Thyroid gland (tissue), 4 donors: ENCODE measurements at regions not wholly inside any gene's neighbourhood (a gene's known extent, or its start where the extent isn't known, plus 50 kb on each side); places are given as distances from the start of the nearest gene placed in this dataset.

ENCODE experiments used
- DNase-seq, 2 donors: peaks; one replicate each; pipeline ENCODE4 v3.0.0-alpha.2; 2019
- H3K27ac ChIP-seq, 3 donors: fragments of 200-600 bp; sonication (generic); 1 replicate in 2 of 3; 2 replicates in 1 of 3; pipeline ENCODE4 v1.5.1; 2016 to 2019; ENCODE audit warnings: mild to moderate bottlenecking in 1 of 3, moderate library complexity in 1 of 3
- H3K27me3 ChIP-seq: fragments of 200-600 bp; sonication (generic); one replicate; pipeline ENCODE4 v1.5.1; 2019
- H3K36me3 ChIP-seq, 2 donors: fragments of 200-600 bp; sonication (generic); one replicate each; pipeline ENCODE4 v1.5.1; 2016 to 2019
- H3K4me1 ChIP-seq, 2 donors: fragments of 200-600 bp; sonication (generic); one replicate each; pipeline ENCODE4 v1.5.1; 2017 to 2019
- H3K4me3 ChIP-seq, 3 donors: fragments of 200-600 bp; sonication (generic); replicated peaks in 1 of 3; 1 replicate in 2 of 3; 2 replicates in 1 of 3; pipeline ENCODE4 v1.5.1; 2016; ENCODE audit warnings: mild to moderate bottlenecking in 1 of 3
- H3K9me3 ChIP-seq: fragments of 200-600 bp; sonication (generic); one replicate; pipeline ENCODE4 v1.5.1; 2017
- CTCF ChIP-seq, 6 experiments: fragments of 200-600 bp in 3 of 6; fragments of 450-650 bp in 3 of 6; sonication (generic) in 3 of 6; IDR thresholded peaks; one replicate each; pipeline ENCODE4 v1.5.1; 2016 to 2019; ENCODE audit warnings: antibody characterized with exemption in 6 of 6, mild to moderate bottlenecking in 2 of 6, inconsistent platforms in 1 of 6, moderate library complexity in 1 of 6
- POLR2A ChIP-seq, 2 donors: fragments of 450-650 bp; IDR thresholded peaks; one replicate each; pipeline ENCODE4 v1.6.1; 2017; ENCODE audit warnings: antibody characterized with exemption in 2 of 2, mild to moderate bottlenecking in 2 of 2, moderate library complexity in 1 of 2
- WGBS, 2 donors: methylation state at CpG; one replicate each; pipeline ENCODE4 v1.1.5; 2017; 5-methylcytosine and 5-hydroxymethylcytosine counted together
- intact Hi-C: fragments of 100-400 bp; cut with DNase I; formaldehyde crosslinking; loops from one replicate; pipeline ENCODE4 v1.15.1; 2023

GRCh38 chr17:13333661-13334060 lies 268.1 kb downstream of the HS3ST3A1 start:
- Histone ChIP-seq H3K36me3 (no peaks in the 10 kb centered on the region), H3K9me3 (no peaks in the 10 kb centered on the region), H3K27me3 (no peaks in the 10 kb centered on the region), H3K4me3 (no peak overlapping the region), H3K4me1 (no peaks in the 10 kb centered on the region), H3K27ac (no peak overlapping the region)
- DNase-seq = no peak
- intact Hi-C loops = no loop called here
- TF ChIP-seq CTCF (IDR thresholded peaks at IDR 0.05) (no peak), POLR2A (IDR thresholded peaks at IDR 0.05) (no peak)
- WGBS, 2 donors = 92% methylated on average over 2 of the region's 2 CpGs

GRCh38 chr17:13332207-13332606 lies 269.5 kb downstream of the HS3ST3A1 start:
- TF ChIP-seq CTCF (IDR thresholded peaks at IDR 0.05) = no peak
- no peak for TF ChIP-seq POLR2A (IDR thresholded peaks at IDR 0.05)
- H3K9me3 ChIP-seq = no peaks in the 10 kb centered on the region
- intact Hi-C loops = no loop called here
- H3K27me3 ChIP-seq = no peaks in the 10 kb centered on the region
- WGBS, 2 donors = 93 to 99% methylated on average over 2 of the region's 2 CpGs
- DNase-seq = no peak
- H3K4me3 ChIP-seq = no peak overlapping the region
- H3K27ac ChIP-seq = no peak overlapping the region
- H3K36me3 ChIP-seq = no peaks in the 10 kb centered on the region
- no peaks in the 10 kb centered on the region for H3K4me1 ChIP-seq

- Histone ChIP-seq H3K36me3 (no peaks in the 10 kb centered on the region), H3K4me3 (no peak overlapping the region), H3K27me3 (no peaks in the 10 kb centered on the region), H3K27ac (no peak overlapping the region), H3K9me3 (no peaks in the 10 kb centered on the region), H3K4me1 (no peaks in the 10 kb centered on the region)
- WGBS, 2 donors = 94 to 98% methylated on average over 3 of the region's 3 CpGs
- DNase-seq = no peak
- intact Hi-C loops = no loop called here
- no peak for TF ChIP-seq POLR2A (IDR thresholded peaks at IDR 0.05)
- no peak for TF ChIP-seq CTCF (IDR thresholded peaks at IDR 0.05)
These were observed 272.3 kb downstream of the HS3ST3A1 start for GRCh38 chr17:13329421-13329820.

- Histone ChIP-seq H3K9me3 (no peaks in the 10 kb centered on the region), H3K4me3 (no peak overlapping the region), H3K36me3 (no peaks in the 10 kb centered on the region), H3K27ac (no peak overlapping the region), H3K27me3 (no peaks in the 10 kb centered on the region), H3K4me1 (no peaks in the 10 kb centered on the region)
- no peak for DNase-seq
- TF ChIP-seq POLR2A (IDR thresholded peaks at IDR 0.05) (no peak), CTCF (IDR thresholded peaks at IDR 0.05) (no peak)
- intact Hi-C loops = no loop called here
These were observed 277.7 kb downstream of the HS3ST3A1 start for GRCh38 chr17:13323990-13324389.

GRCh38 chr17:13321951-13322701 lies 279.6 kb downstream of the HS3ST3A1 start:
- TF ChIP-seq CTCF (IDR thresholded peaks at IDR 0.05) (no peak), POLR2A (IDR thresholded peaks at IDR 0.05) (no peak)
- WGBS, 2 donors = 86 to 94% methylated on average over 3 of the region's 3 CpGs
- H3K4me1 ChIP-seq = no peaks in the 10 kb centered on the region
- no peak for DNase-seq
- H3K9me3 ChIP-seq = no peaks in the 10 kb centered on the region
- no peaks in the 10 kb centered on the region for H3K36me3 ChIP-seq
- intact Hi-C loops = no loop called here
- no peak overlapping the region for H3K4me3 ChIP-seq
- no peak overlapping the region for H3K27ac ChIP-seq
- H3K27me3 ChIP-seq = no peaks in the 10 kb centered on the region
